ENCODE measurements at regions not wholly inside any gene's neighbourhood (a gene's known extent, or its start where the extent isn't known, plus 50 kb on each side); places are given as distances from the start of the nearest gene placed in this dataset.

- CTCF ChIA-PET = interaction anchor here (1.6 kb wide), 1 partner anchor 15 kb away, joined by 3 read pairs; no protein-coding TSS in a partner anchor
- TF ChIP-seq CTCF (IDR thresholded peaks at IDR 0.05; ENCODE audit: control extremely low read depth, extremely low read depth, low read depth, missing control alignments) = no peak
- no peak for DNase-seq (ENCODE audit: extremely low spot score)
- POLR2A ChIA-PET = no interaction called here
These were observed 406.6 kb downstream of the MAT2B start for GRCh38 chr5:163912046-163912445.

GRCh38 chr5:163913548-163913947, 408.1 kb downstream of the MAT2B start:
- no peak for TF ChIP-seq CTCF (IDR thresholded peaks at IDR 0.05; ENCODE audit: control extremely low read depth, extremely low read depth, low read depth, missing control alignments)
- DNase-seq (ENCODE audit: extremely low spot score) = no peak
- ChIA-PET CTCF (interaction anchor here (1.0 kb wide), 2 partner anchors 15 to 17 kb away, joined by 3 read pairs; no protein-coding TSS in a partner anchor), POLR2A (no interaction called here)

GRCh38 chr5:163914910-163915309, 409.5 kb downstream of the MAT2B start:
- DNase-seq (ENCODE audit: extremely low spot score) = no peak
- TF ChIP-seq CTCF (IDR thresholded peaks at IDR 0.05; ENCODE audit: control extremely low read depth, extremely low read depth, low read depth, missing control alignments) = no peak
- POLR2A ChIA-PET = no interaction called here
- CTCF ChIA-PET = interaction anchor here (1.1 to 1.2 kb wide), 2 partner anchors 8 to 26 kb away, joined by 3 read pairs; no protein-coding TSS in a partner anchor

GRCh38 chr5:163915481-163915961, 410.1 kb downstream of the MAT2B start:
- DNase-seq (ENCODE audit: extremely low spot score) = peak; percentile 15
- POLR2A ChIA-PET = no interaction called here
- TF ChIP-seq CTCF (IDR thresholded peaks at IDR 0.05; ENCODE audit: control extremely low read depth, extremely low read depth, low read depth, missing control alignments) = no peak
- CTCF ChIA-PET = interaction anchor here (1.1 to 1.2 kb wide), 2 partner anchors 9 to 25 kb away, joined by 3 read pairs; no protein-coding TSS in a partner anchor

- POLR2A ChIA-PET = no interaction called here
- peak; percentile 8 for DNase-seq (ENCODE audit: extremely low spot score)
- CTCF ChIA-PET = no interaction called here
- no peak for TF ChIP-seq CTCF (IDR thresholded peaks at IDR 0.05; ENCODE audit: control extremely low read depth, extremely low read depth, low read depth, missing control alignments)
These were observed 411.0 kb downstream of the MAT2B start for GRCh38 chr5:163916376-163916775.

- TF ChIP-seq CTCF (IDR thresholded peaks at IDR 0.05; ENCODE audit: control extremely low read depth, extremely low read depth, low read depth, missing control alignments) = no peak
- DNase-seq (ENCODE audit: extremely low spot score) = no peak
- CTCF ChIA-PET = no interaction called here
These were observed 411.4 kb downstream of the MAT2B start for GRCh38 chr5:163916861-163917260.

More at GRCh38 chr5:163916861-163917260, 411.4 kb downstream of the MAT2B start:
- POLR2A ChIA-PET = no interaction called here

Data from GM10248 (cell line).